PC-3 (cell line): ENCODE measurements at regions not wholly inside any gene's neighbourhood (a gene's known extent, or its start where the extent isn't known, plus 50 kb on each side); places are given as distances from the start of the nearest gene placed in this dataset.
"Not testable (repeated sequence)": the region's sequence is repeated elsewhere in the genome, so short reads cannot be mapped to it uniquely, and the experiment has no call there.

ENCODE experiments used
- ATAC-seq: fragments of 200-7000 bp; cut with Tn5 transposase; 2 replicates; pipeline ENCODE4 v1.9.1; 2020; ENCODE audit warnings: mild to moderate bottlenecking, moderate library complexity
- BruUV-seq: library from RNA; stranded (reverse); fragments of 400-500 nt; replicated peaks from 2 replicates; lab custom pipeline; 2021; lab: Mats Ljungman, UMichigan
- CTCF ChIA-PET: fragments of 300-600 bp; sonication (Branson Sonifier 250); formaldehyde crosslinking; loops from one replicate; lab custom pipeline; 2022; ENCODE audit warnings: antibody characterized with exemption; lab: Charles Lee
- POLR2A ChIA-PET: fragments of 300-600 bp; sonication (Branson Sonifier 250); formaldehyde crosslinking; loops from one replicate; lab custom pipeline; 2022; ENCODE audit warnings: antibody characterized with exemption; ENCODE audit not compliant: unreplicated experiment; lab: Charles Lee
- DNase-seq: peaks from one replicate; pipeline ENCODE4 v3.0.0-alpha.2; 2015
- H2AFZ ChIP-seq: fragments of 300-600 bp; sonication (generic); 2 replicates; pipeline ENCODE4 v1.6.0; 2016; ENCODE audit warnings: antibody characterized with exemption, low read length
- H3F3A ChIP-seq: fragments of 300-600 bp; sonication (generic); one replicate; pipeline ENCODE4 v1.6.0; 2017; ENCODE audit warnings: antibody characterized with exemption, low read length, control low read depth, mild to moderate bottlenecking; ENCODE audit not compliant: unreplicated experiment
- H3K27ac ChIP-seq: fragments of 300-600 bp; sonication (generic); 2 replicates; pipeline ENCODE4 v1.5.1; 2016; ENCODE audit warnings: mild to moderate bottlenecking, low read length
- H3K27me3 ChIP-seq: fragments of 300-600 bp; sonication (generic); 2 replicates; pipeline ENCODE4 v1.6.1; 2016; ENCODE audit warnings: low read length, mixed read lengths
- H3K36me3 ChIP-seq: fragments of 300-600 bp; sonication (generic); 2 replicates; pipeline ENCODE4 v1.6.1; 2016; ENCODE audit warnings: low read depth, mixed run types, low read length, mixed read lengths
- H3K4me1 ChIP-seq: fragments of 300-600 bp; sonication (generic); 2 replicates; pipeline ENCODE4 v1.5.1; 2016; ENCODE audit warnings: low read length; ENCODE audit not compliant: insufficient read depth
- H3K4me2 ChIP-seq: fragments of 300-600 bp; sonication (generic); 2 replicates; pipeline ENCODE4 v1.6.0; 2016; ENCODE audit warnings: low read length
- H3K4me3 ChIP-seq: fragments of 300-600 bp; sonication (generic); 2 replicates; pipeline ENCODE4 v1.5.1; 2016; ENCODE audit warnings: mild to moderate bottlenecking, low read length, mixed read lengths
- H3K79me2 ChIP-seq: fragments of 300-600 bp; sonication (generic); 2 replicates; pipeline ENCODE4 v1.6.1; 2017; ENCODE audit warnings: low read length, mixed read lengths
- H3K9ac ChIP-seq: fragments of 300-600 bp; sonication (generic); 2 replicates; pipeline ENCODE4 v1.6.0; 2016; ENCODE audit warnings: mild to moderate bottlenecking, low read length
- H3K9me2 ChIP-seq: fragments of 300-600 bp; sonication (generic); replicated peaks from 2 replicates; pipeline ENCODE4 v1.6.1; 2016; ENCODE audit warnings: mixed run types, low read length, mixed read lengths
- H3K9me3 ChIP-seq: fragments of 300-600 bp; sonication (generic); 2 replicates; pipeline ENCODE4 v1.6.1; 2016; ENCODE audit warnings: low read length, mixed read lengths
- H4K20me1 ChIP-seq: fragments of 300-600 bp; sonication (generic); 2 replicates; pipeline ENCODE4 v1.6.1; 2016; ENCODE audit warnings: low read length, mixed read lengths
- CTCF ChIP-seq: fragments of 300-600 bp; sonication (generic); conservative IDR thresholded peaks from 2 replicates; pipeline ENCODE4 v1.5.1; 2017; ENCODE audit warnings: antibody characterized with exemption, low read depth, mild to moderate bottlenecking, low read length
- EZH2 ChIP-seq: fragments of 300-600 bp; sonication (generic); IDR thresholded peaks from one replicate; pipeline ENCODE4 v1.6.1; 2017; ENCODE audit warnings: antibody characterized with exemption, mild to moderate bottlenecking, low read length; ENCODE audit not compliant: unreplicated experiment
- EZH2phosphoT487 ChIP-seq: fragments of 300-600 bp; sonication (generic); IDR thresholded peaks from 2 replicates; pipeline ENCODE4 v1.6.1; 2018; ENCODE audit warnings: mild to moderate bottlenecking, antibody characterized with exemption, low read length, borderline replicate concordance
- intact Hi-C: fragments of 100-400 bp; cut with micrococcal nuclease; formaldehyde crosslinking; loops from 2 replicates; pipeline ENCODE4 v1.9.0; 2023

DNA sequence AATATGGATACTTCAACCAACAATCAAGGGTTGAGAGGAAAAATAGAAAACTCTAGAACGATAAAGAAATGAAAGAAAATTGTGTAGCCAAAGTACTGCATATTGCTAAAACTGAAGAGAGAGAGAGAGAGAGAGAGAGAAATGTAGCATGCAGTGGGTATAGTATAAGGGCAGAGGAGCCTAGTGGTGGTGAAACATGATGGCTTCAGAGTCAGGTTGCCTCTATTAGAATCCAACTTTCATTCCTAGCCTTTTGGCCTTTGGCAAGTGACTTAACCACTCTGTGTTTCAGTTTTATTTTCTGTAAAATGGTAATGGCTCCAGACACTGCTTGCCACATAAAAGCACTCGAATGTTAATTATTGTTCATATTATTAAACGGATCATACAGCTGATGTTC lies 71.2 kb upstream of the NAF1 start:
- POLR2A ChIA-PET = no interaction called here
- Histone ChIP-seq H2AFZ (no peak overlapping the region), H4K20me1 (no peaks in the 10 kb centered on the region), H3K9me2 (no peaks in the 10 kb centered on the region), H3K4me1 (no peaks in the 10 kb centered on the region), H3K4me3 (no peak overlapping the region), H3K9me3 (no peaks in the 10 kb centered on the region), H3K27me3 (no peaks in the 10 kb centered on the region), H3K9ac (no peak overlapping the region), H3K79me2 (no peaks in the 10 kb centered on the region), H3K4me2 (no peak overlapping the region), H3K27ac (no peak overlapping the region), H3K36me3 (no peaks in the 10 kb centered on the region), H3F3A (no peaks in the 10 kb centered on the region)
- ATAC-seq (no peak), DNase-seq (no peak)
- TF ChIP-seq CTCF = no peak
- TF ChIP-seq EZH2phosphoT487 = no peak
- TF ChIP-seq EZH2 = no peak
- CTCF ChIA-PET = no interaction called here
- BruUV-seq = no TSS peak
- intact Hi-C loops = no loop called here

GRCh38 chr4:163236389-163236788 lies 69.7 kb upstream of the NAF1 start:
- H3K27ac ChIP-seq, CTCF ChIA-PET, H4K20me1 ChIP-seq, H3K9me2 ChIP-seq, H3K79me2 ChIP-seq, H3K36me3 ChIP-seq, POLR2A ChIA-PET, H3K9ac ChIP-seq, BruUV-seq, H3K4me2 ChIP-seq, intact Hi-C loops, DNase-seq, H3K9me3 ChIP-seq, H3K27me3 ChIP-seq, H3K4me3 ChIP-seq, ATAC-seq, H3K4me1 ChIP-seq, H2AFZ ChIP-seq, H3F3A ChIP-seq: not testable (repeated sequence)

GRCh38 chr4:163233321-163233720 lies 66.6 kb upstream of the NAF1 start:
- BruUV-seq = no TSS peak
- Histone ChIP-seq H3K4me2 (no peak overlapping the region), H3K27me3 (no peaks in the 10 kb centered on the region), H3F3A (no peaks in the 10 kb centered on the region), H4K20me1 (no peaks in the 10 kb centered on the region), H3K9me2 (no peaks in the 10 kb centered on the region), H3K4me1 (no peaks in the 10 kb centered on the region), H3K36me3 (no peaks in the 10 kb centered on the region), H3K79me2 (no peaks in the 10 kb centered on the region), H3K9me3 (no peaks in the 10 kb centered on the region), H3K27ac (no peak overlapping the region), H3K4me3 (no peak overlapping the region), H2AFZ (no peak overlapping the region), H3K9ac (no peak overlapping the region)
- intact Hi-C loops = no loop called here
- ATAC-seq (no peak), DNase-seq (no peak)
- no peak for TF ChIP-seq CTCF
- CTCF ChIA-PET = no interaction called here
- POLR2A ChIA-PET = interaction anchor here (0.5 kb wide), 1 partner anchor 9 kb away, joined by 3 read pairs; no protein-coding TSS in a partner anchor
